Activated CD8-positive, alpha-beta memory T cell treated with anti-CD3 and anti-CD28 coated beads for 36 hours (primary cell): ENCODE measurements at regions not wholly inside any gene's neighbourhood (a gene's known extent, or its start where the extent isn't known, plus 50 kb on each side); places are given as distances from the start of the nearest gene placed in this dataset.

Source experiments
- CTCF ChIA-PET: fragments of 350-600 bp; sonication (Branson Sonifier 250); formaldehyde crosslinking; loops from one replicate; lab custom pipeline; 2021; ENCODE audit warnings: antibody characterized with exemption; lab: Charles Lee
- POLR2A ChIA-PET: fragments of 350-600 bp; sonication (Branson Sonifier 250); formaldehyde crosslinking; loops from one replicate; lab custom pipeline; 2021; ENCODE audit warnings: antibody characterized with exemption; lab: Charles Lee

- CTCF ChIA-PET: no interaction called here
Measured at GRCh38 chr2:83640506-83640905, 818.6 kb downstream of the SUCLG1 start.

DNA sequence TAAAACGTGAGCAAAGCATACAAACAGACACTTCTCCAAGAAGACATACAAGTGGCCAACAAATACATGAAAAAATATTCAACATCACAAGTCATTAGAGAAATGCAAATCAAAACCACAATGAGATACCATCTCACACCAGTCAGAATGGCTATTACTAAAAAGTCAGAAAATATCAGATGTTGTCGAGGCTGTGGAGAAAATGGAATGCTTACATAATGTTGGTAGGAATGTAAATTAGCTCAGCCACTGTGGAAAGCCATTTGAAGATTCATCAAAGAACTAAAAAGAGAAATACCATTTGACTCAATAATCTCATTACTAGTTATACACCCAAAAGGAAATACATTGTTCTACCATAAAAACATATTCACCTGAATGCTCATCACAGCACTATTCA lies 825.7 kb downstream of the SUCLG1 start:
- CTCF ChIA-PET: no interaction called here

More at GRCh38 chr2:83640506-83640905, 818.6 kb downstream of the SUCLG1 start:
- POLR2A ChIA-PET: no interaction called here

GRCh38 chr2:83630351-83630750 lies 828.7 kb downstream of the SUCLG1 start:
- POLR2A ChIA-PET: no interaction called here
- CTCF ChIA-PET: no interaction called here

More for the DNA sequence above, 825.7 kb downstream of the SUCLG1 start:
- POLR2A ChIA-PET: no interaction called here

DNA sequence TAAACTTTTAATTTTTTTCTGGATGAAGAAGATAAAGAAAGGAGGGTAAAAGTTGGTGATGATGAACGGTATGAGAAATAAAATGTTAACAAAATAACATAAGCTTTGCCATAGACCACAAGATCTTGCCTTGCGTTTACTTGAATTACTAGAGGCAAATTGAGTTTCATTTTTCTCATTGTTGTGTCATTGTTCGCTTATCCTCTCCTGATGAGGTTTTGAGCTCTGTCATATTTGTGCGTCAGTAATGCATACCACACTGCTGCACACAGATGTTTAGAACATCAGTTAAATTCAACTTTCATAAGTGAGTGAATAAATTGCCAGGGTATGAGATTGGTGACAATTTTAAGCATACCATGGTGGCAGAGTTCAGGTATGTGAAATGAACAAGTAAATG lies 843.6 kb downstream of the SUCLG1 start:
- POLR2A ChIA-PET: no interaction called here
- CTCF ChIA-PET: no interaction called here

- POLR2A ChIA-PET: no interaction called here
Measured at GRCh38 chr2:83613178-83613577, 845.9 kb downstream of the SUCLG1 start.

GRCh38 chr2:83602753-83603152 lies 856.3 kb downstream of the SUCLG1 start:
- ChIA-PET CTCF (no interaction called here), POLR2A (no interaction called here)

More at GRCh38 chr2:83613178-83613577, 845.9 kb downstream of the SUCLG1 start:
- CTCF ChIA-PET: no interaction called here

DNA sequence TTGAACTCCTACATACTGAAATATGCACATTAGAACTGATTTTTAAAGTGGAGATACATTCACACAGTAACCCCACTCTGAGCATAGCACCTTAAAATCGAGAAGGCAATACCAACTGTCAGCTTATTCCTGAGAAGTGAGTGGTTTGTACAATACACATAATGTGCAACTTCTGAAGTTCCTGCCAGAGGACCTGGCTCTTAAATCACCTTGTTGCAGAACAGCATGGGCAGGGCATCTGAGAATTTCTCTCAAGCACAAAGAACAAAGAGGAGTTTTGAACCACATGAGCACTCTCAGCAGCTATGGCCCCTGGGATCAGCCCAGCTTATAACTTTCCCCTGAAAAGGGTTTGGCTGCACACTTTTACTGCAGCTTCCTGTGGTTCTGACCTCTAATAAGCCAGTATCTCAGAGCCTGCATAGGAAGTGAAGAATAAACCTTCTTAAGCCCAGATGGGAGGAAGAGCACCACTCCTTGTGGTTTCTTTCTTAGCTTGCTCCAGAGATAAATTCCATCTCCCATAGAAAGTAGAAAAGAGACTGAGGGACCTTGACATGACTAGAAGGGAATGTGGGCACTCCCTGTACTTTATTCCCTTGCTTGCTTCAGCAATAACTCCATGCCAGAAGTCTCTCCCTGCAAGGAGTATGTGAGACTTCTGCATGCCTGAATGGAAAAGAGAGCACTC lies 862.3 kb downstream of the SUCLG1 start:
- POLR2A ChIA-PET: no interaction called here
- CTCF ChIA-PET: no interaction called here

- POLR2A ChIA-PET: no interaction called here
- CTCF ChIA-PET: no interaction called here
Measured at GRCh38 chr2:83595926-83596325, 863.2 kb downstream of the SUCLG1 start.

- CTCF ChIA-PET: no interaction called here
Measured at GRCh38 chr2:83595121-83595690, 863.9 kb downstream of the SUCLG1 start.

DNA sequence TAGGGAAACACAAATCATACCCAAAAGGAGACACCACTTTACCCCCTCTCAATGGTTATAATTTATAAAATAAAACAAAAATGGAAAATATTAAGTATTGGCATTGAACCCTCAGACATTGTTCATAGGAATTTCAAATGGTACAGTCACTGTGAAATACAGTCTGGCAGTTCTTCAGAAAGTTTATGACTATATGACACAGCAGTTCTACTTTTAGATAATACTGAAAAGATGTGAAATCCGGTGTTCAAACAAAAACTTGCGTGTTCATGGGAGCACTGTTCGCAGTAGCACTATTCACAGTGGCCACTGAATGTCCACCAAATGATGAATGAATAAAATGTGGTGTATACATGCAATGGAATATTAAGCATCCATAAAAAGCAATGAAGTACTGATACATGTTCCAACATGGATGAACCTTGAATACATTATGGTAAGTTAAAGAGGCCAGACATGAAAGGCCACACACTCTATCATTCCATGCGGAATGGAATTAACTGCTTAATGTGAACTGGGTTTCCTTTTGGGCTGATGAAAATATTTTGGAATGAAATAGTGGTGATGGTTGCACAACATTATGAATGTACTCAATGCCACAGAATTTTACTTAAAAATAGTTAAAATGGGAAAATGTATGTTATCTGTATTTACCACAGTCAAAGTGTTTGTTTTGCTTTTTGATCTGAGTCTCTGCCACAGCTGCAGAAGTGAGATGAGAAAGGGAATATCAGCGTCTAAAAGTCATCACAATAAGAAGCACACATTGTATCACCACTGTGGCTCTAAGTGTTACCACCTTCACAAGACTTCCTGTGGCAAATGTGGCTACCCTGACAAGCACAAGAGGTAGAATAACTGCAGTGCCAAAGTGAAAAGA lies 864.6 kb downstream of the SUCLG1 start:
- ChIA-PET CTCF (no interaction called here), POLR2A (no interaction called here)

More at GRCh38 chr2:83595121-83595690, 863.9 kb downstream of the SUCLG1 start:
- POLR2A ChIA-PET: no interaction called here

DNA sequence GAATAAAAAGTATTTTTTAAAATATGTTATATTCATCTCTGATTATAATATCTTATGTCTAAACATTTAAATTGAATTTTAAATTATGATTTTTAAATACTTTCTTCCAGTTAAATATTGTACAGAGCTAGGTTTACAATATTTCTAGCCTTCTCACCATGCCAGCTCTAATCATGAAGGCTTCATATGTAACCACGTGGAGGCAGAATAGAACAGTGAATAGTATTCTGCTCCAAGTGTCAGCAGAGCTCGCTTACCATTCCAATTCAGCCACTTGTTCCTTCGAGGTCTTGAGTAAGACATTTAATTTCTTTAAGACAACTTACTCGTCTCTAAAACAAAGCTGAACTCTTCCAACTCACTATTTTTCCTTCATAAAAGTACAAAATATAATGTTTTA lies 871.8 kb downstream of the SUCLG1 start:
- ChIA-PET POLR2A (no interaction called here), CTCF (no interaction called here)

DNA sequence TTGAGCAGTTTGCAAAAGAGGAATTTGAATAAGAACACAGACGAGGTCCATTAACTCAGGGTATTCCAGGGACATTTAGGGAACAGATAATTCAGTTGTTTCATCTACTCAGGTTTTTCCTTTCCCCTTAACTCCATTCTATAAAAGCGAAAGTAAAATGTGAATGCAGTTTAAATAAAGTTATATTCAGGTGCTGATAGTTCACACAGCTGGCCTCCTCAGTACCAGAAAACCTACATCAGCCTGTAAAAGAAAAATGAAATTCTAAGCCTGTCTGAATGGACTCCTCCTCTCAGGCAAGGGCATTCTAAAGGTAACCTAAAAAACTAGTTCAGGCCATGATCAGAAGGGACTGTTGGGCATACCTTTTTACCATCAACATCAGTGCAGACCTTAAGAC lies 873.8 kb downstream of the SUCLG1 start:
- POLR2A ChIA-PET: no interaction called here
- CTCF ChIA-PET: no interaction called here

- ChIA-PET POLR2A (no interaction called here), CTCF (no interaction called here)
Measured at GRCh38 chr2:83584672-83585071, 874.4 kb downstream of the SUCLG1 start.

DNA sequence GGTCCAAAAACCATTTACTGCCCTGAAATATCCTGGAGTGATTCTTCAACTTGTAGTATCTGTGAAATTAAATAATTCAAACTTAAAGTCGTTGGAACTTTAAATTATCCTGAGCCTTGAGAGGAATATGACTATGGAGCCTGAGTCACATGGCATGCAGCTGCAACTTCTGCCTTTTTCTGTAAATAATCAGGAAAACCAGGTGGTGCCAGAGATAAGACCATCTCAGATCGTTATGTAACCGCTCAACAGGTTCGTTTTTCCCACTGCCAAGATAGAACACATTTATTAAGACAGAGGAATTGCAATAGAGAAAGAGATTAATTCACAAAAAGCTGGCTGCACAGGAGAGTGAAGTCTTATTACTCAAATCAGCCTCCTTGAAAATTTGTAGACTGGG lies 876.5 kb downstream of the SUCLG1 start:
- POLR2A ChIA-PET: no interaction called here
- CTCF ChIA-PET: no interaction called here

- POLR2A ChIA-PET: no interaction called here
- CTCF ChIA-PET: no interaction called here
Measured at GRCh38 chr2:83579507-83579906, 879.6 kb downstream of the SUCLG1 start.

- ChIA-PET POLR2A (no interaction called here), CTCF (no interaction called here)
Measured at GRCh38 chr2:83578405-83578804, 880.7 kb downstream of the SUCLG1 start.

DNA sequence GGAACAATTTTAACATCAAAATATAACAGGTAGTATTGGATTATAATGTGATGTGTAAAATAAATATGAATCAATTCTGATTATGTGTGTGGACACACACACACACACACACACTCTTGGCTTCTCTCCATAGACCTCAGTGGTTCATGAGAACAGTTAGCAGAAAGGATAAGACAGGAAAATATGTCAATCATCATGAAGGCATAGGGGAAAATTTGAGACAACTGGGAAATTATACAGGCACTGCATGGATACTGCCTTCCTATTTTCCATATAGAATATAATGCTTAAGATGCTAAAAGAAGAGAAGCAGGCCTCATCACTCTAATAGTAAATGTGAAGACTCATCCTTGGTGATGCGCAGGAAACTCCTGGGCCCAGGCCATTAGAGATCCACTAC lies 884.5 kb downstream of the SUCLG1 start:
- ChIA-PET CTCF (no interaction called here), POLR2A (no interaction called here)

GRCh38 chr2:83573060-83573459 lies 886.0 kb downstream of the SUCLG1 start:
- ChIA-PET POLR2A (no interaction called here), CTCF (no interaction called here)

- ChIA-PET CTCF (no interaction called here), POLR2A (no interaction called here)
Measured at GRCh38 chr2:83572400-83572799, 886.7 kb downstream of the SUCLG1 start.

GRCh38 chr2:83567551-83567950 lies 891.5 kb downstream of the SUCLG1 start:
- ChIA-PET POLR2A (no interaction called here), CTCF (no interaction called here)

DNA sequence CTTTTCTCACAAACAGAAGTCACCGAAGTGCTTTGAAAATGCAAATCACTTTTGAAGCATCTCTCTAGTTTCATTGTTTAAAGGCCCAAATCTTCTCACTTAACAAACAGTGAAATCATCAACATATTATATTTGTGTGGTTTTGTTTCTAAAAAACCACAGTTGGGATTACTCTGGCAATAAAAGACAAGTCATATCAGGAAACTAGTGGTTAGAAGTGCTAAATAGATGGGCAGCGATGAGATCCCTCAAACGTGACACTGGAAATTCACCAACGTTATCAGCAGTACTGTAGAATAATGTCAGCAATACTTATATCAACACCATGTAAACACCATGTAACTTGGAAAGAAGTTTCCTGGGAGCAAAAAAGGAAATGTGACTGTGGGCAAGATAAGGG lies 893.5 kb downstream of the SUCLG1 start:
- ChIA-PET CTCF (no interaction called here), POLR2A (no interaction called here)
